Glutamatergic neuron (in vitro differentiated cells): ENCODE measurements at regions not wholly inside any gene's neighbourhood (a gene's known extent, or its start where the extent isn't known, plus 50 kb on each side); places are given as distances from the start of the nearest gene placed in this dataset.

Source experiments
- DNase-seq: peaks from one replicate; pipeline ENCODE4 v3.0.0; 2022
- H3K27ac Mint-ChIP-seq: one replicate; pipeline ENCODE4 v1.8.0; 2020; ENCODE audit warnings: mild to moderate bottlenecking, mixed read lengths, inconsistent platforms; ENCODE audit not compliant: unreplicated experiment
- H3K27me3 Mint-ChIP-seq: one replicate; pipeline ENCODE4 v1.8.0; 2020; ENCODE audit warnings: mild to moderate bottlenecking, moderate library complexity, mixed read lengths, inconsistent platforms; ENCODE audit not compliant: unreplicated experiment
- H3K36me3 Mint-ChIP-seq: one replicate; pipeline ENCODE4 v1.8.0; 2020; ENCODE audit warnings: mild to moderate bottlenecking, mixed read lengths, inconsistent platforms; ENCODE audit not compliant: unreplicated experiment
- H3K4me1 Mint-ChIP-seq: one replicate; pipeline ENCODE4 v1.8.0; 2020; ENCODE audit warnings: mild to moderate bottlenecking, low read depth, mixed read lengths, inconsistent platforms; ENCODE audit not compliant: unreplicated experiment
- H3K4me3 Mint-ChIP-seq: one replicate; pipeline ENCODE4 v1.8.0; 2020; ENCODE audit warnings: mild to moderate bottlenecking, mixed read lengths, inconsistent platforms; ENCODE audit not compliant: unreplicated experiment
- H3K9me3 Mint-ChIP-seq: one replicate; pipeline ENCODE4 v1.8.0; 2020; ENCODE audit warnings: mild to moderate bottlenecking, moderate library complexity, mixed read lengths, inconsistent platforms; ENCODE audit not compliant: unreplicated experiment
- TF ChIP-seq, protein P1 (sequence below): fragments of 200-600 bp; sonication (generic); IDR thresholded peaks from one replicate; pipeline ENCODE4 v1.5.0; 2021; ENCODE audit not compliant: partially characterized antibody, unreplicated experiment

DNA sequence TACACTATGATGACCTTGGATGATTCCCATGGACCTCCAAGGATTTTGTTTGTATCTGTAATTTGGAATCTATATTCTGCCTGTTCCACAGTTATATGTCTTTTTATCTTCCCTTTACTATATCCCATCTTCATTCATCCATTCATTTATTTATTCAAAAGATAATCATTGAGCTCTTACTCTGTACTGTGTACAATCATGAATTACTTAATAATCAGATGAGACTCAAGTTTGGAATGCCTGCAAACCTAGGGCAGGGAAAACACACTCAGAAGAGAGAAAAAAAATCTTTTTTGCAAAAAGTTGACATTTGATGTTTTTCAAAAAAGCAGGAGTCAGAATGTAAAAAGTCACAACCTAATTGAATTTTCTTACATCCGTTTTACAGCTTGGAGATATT is 170.2 kb upstream of the GNAI1 start:
- Mint-ChIP-seq H3K27ac (no peak overlapping the region), H3K9me3 (no peaks in the 10 kb centered on the region), H3K4me3 (no peak overlapping the region), H3K4me1 (no peaks in the 10 kb centered on the region), H3K27me3 (peaks cover 2% of the 10 kb centered on the region), H3K36me3 (no peaks in the 10 kb centered on the region)
- TF ChIP-seq, protein P1, sequence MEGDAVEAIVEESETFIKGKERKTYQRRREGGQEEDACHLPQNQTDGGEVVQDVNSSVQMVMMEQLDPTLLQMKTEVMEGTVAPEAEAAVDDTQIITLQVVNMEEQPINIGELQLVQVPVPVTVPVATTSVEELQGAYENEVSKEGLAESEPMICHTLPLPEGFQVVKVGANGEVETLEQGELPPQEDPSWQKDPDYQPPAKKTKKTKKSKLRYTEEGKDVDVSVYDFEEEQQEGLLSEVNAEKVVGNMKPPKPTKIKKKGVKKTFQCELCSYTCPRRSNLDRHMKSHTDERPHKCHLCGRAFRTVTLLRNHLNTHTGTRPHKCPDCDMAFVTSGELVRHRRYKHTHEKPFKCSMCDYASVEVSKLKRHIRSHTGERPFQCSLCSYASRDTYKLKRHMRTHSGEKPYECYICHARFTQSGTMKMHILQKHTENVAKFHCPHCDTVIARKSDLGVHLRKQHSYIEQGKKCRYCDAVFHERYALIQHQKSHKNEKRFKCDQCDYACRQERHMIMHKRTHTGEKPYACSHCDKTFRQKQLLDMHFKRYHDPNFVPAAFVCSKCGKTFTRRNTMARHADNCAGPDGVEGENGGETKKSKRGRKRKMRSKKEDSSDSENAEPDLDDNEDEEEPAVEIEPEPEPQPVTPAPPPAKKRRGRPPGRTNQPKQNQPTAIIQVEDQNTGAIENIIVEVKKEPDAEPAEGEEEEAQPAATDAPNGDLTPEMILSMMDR: no peak
- DNase-seq: no peak

DNA sequence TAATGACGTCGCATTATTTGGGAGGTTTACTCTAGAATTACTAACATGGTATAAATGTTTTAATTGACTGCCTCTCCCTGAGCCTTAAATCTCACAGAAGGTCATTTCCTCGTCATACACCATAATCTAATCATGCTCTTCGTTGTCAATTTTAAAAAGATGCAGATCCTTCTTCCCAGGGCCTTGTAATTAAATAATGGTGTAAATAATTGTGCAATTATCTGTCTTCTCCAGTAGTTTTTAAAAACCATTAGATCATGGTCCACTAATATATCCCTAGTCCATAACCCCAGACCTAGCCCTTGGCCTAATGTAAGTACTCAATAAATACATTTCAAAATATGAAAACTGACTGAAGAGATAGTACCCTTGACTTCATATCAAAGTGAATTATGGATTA is 181.5 kb upstream of the GNAI1 start:
- TF ChIP-seq, protein P1: no peak
- Mint-ChIP-seq H3K27me3 (no peaks in the 10 kb centered on the region), H3K9me3 (no peaks in the 10 kb centered on the region), H3K4me1 (no peaks in the 10 kb centered on the region), H3K27ac (no peak overlapping the region), H3K4me3 (no peak overlapping the region), H3K36me3 (no peaks in the 10 kb centered on the region)
- DNase-seq: no peak

DNA sequence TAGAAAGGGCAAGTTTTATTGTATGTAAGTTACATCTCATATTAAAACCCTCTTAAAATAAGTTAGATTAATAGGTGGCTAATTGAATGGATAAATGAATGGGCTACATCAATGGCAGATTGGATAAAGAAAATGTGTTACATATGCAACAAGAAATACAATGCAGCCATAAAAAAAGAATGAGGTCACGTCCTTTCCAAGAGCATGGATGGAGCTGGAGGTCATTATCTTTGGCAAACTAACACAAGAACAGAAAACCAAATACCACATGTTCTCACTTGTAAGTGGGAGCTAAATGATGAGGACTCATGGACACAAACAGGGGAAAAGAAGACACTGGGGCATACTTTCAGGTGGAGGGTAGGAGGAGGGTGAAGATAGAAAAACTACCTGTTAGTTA is 182.2 kb upstream of the GNAI1 start:
- DNase-seq: no peak
- TF ChIP-seq, protein P1: no peak
- Mint-ChIP-seq H3K27ac (peak overlapping the region; percentile 52), H3K4me1 (no peaks in the 10 kb centered on the region), H3K36me3 (no peaks in the 10 kb centered on the region), H3K9me3 (no peaks in the 10 kb centered on the region), H3K4me3 (no peak overlapping the region), H3K27me3 (no peaks in the 10 kb centered on the region)

DNA sequence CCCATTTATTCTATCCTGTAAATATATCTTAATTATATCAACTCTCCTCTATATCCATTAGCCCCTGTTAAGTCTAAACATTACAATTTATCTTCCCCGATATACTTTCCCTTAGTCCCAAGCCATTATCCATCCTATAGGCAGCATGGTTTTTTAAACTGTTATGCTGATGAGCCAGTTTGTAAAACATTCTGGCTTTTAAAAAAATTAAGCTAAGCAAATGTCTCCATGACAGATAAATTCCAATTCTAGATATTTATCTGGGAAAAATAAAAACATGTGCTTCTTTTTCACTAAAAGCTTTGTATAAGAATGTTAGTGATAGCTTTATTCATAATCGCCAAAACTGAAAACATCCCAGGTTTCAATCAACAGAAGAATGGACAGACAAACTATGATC is 183.2 kb upstream of the GNAI1 start:
- TF ChIP-seq, protein P1: no peak
- Mint-ChIP-seq H3K27me3 (no peaks in the 10 kb centered on the region), H3K4me3 (no peak overlapping the region), H3K27ac (no peak overlapping the region), H3K9me3 (no peaks in the 10 kb centered on the region), H3K4me1 (no peaks in the 10 kb centered on the region), H3K36me3 (no peaks in the 10 kb centered on the region)
- no peak for DNase-seq

DNA sequence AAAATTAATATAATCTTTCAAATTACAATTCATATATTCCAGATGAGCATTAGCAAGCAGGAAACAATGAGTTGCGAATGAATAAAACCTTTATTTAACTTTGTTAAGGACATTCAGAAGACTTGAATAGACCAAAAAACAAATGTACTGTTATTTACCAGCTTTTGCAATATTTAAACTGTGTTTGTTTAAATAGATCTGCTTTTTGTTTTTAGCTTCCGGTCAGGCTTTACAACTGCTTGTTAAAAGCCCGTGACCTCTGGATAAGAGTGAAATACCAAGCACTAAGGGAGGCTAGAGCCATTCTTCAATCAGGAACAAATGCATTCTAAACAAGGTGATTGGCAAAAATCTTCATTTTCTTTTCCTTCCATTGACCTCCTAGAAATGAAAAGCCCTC is 184.9 kb upstream of the GNAI1 start:
- Mint-ChIP-seq H3K27ac (no peak overlapping the region), H3K4me1 (no peaks in the 10 kb centered on the region), H3K9me3 (peaks cover under 1% of the 10 kb centered on the region), H3K27me3 (no peaks in the 10 kb centered on the region), H3K4me3 (no peak overlapping the region), H3K36me3 (peaks cover 5% of the 10 kb centered on the region)
- DNase-seq: no peak
- TF ChIP-seq, protein P1: no peak
